ENCODE measurements at regions not wholly inside any gene's neighbourhood (a gene's known extent, or its start where the extent isn't known, plus 50 kb on each side); places are given as distances from the start of the nearest gene placed in this dataset.
"Not testable (repeated sequence)": the region's sequence is repeated elsewhere in the genome, so short reads cannot be mapped to it uniquely, and the experiment has no call there.

GRCh38 chr9:38833706-38834105, 113.8 kb upstream of the FAM240B start:
- intact Hi-C loops (cut with DNase I); DNase-seq: not testable (repeated sequence)

- DNase-seq; intact Hi-C loops (cut with DNase I): not testable (repeated sequence)
Measured at GRCh38 chr9:38813855-38814254, 93.9 kb upstream of the FAM240B start.

- intact Hi-C loops (cut with DNase I); DNase-seq: not testable (repeated sequence)
Measured at GRCh38 chr9:38807919-38808459, 88.1 kb upstream of the FAM240B start.

- intact Hi-C loops (cut with DNase I), result no loop called here
Measured at GRCh38 chr9:38771593-38771992, 51.7 kb upstream of the FAM240B start.

More at GRCh38 chr9:38771593-38771992, 51.7 kb upstream of the FAM240B start:
- DNase-seq, result no peak

Data from head of caudate nucleus (tissue), 42 donors.